HepG2 (cell line): ENCODE measurements at regions not wholly inside any gene's neighbourhood (a gene's known extent, or its start where the extent isn't known, plus 50 kb on each side); places are given as distances from the start of the nearest gene placed in this dataset.

Experiments used
- CHCHD3 ChIP-seq: sonication (generic); formaldehyde crosslinking; IDR thresholded peaks from 2 replicates; pipeline ENCODE4 v1.8.0; 2022; ENCODE audit warnings: mild to moderate bottlenecking, missing genetic modification reagents, moderate library complexity
- FOXK2 ChIP-seq: fragments of 450-650 bp; IDR thresholded peaks from 2 replicates; pipeline ENCODE4 v1.6.1; 2016
- HOXA7 ChIP-seq: sonication (generic); formaldehyde crosslinking; IDR thresholded peaks from 2 replicates; pipeline ENCODE4 v1.8.1; 2022; ENCODE audit warnings: mild to moderate bottlenecking, missing genetic modification reagents, moderate library complexity
- KIAA2018 ChIP-seq: sonication (generic); formaldehyde crosslinking; IDR thresholded peaks from 2 replicates; pipeline ENCODE4 v1.5.0; 2020; ENCODE audit warnings: mild to moderate bottlenecking, missing genetic modification reagents, borderline replicate concordance
- NFKBIZ ChIP-seq: IDR thresholded peaks from 2 replicates; pipeline ENCODE4 v1.6.1; 2018; ENCODE audit warnings: missing genetic modification reagents, missing compliant biosample characterization
- SRSF1 ChIP-seq: fragments of 200-400 bp; formaldehyde crosslinking; optimal IDR thresholded peaks from 2 replicates; pipeline ENCODE3; 2017; ENCODE audit warnings: mild to moderate bottlenecking, low read depth, low read length, moderate library complexity
- STAT5B ChIP-seq: sonication (generic); formaldehyde crosslinking; IDR thresholded peaks from 2 replicates; pipeline ENCODE4 v1.4.0; 2020; ENCODE audit warnings: missing genetic modification reagents
- YY1 ChIP-seq: IDR thresholded peaks from 2 replicates; pipeline ENCODE4 v1.6.1; 2011; ENCODE audit warnings: low read length, low read depth, moderate library complexity, mild to moderate bottlenecking; ENCODE audit not compliant: insufficient read depth, insufficient replicate concordance
- ZNF343 ChIP-seq: sonication (generic); formaldehyde crosslinking; IDR thresholded peaks from 2 replicates; pipeline ENCODE4 v1.4.0; 2020; ENCODE audit warnings: mild to moderate bottlenecking, missing genetic modification reagents
- ZNF563 ChIP-seq: sonication (generic); formaldehyde crosslinking; IDR thresholded peaks from 2 replicates; pipeline ENCODE4 v1.8.0; 2022; ENCODE audit warnings: mild to moderate bottlenecking, moderate library complexity, missing genetic modification reagents
- ZNF574 ChIP-seq: sonication (generic); formaldehyde crosslinking; IDR thresholded peaks from 2 replicates; pipeline ENCODE4 v1.4.0; 2020; ENCODE audit warnings: missing genetic modification reagents
- ZNF737 ChIP-seq: sonication (generic); formaldehyde crosslinking; IDR thresholded peaks from 2 replicates; pipeline ENCODE4 v1.5.0; 2020; ENCODE audit warnings: missing genetic modification reagents, mild to moderate bottlenecking, borderline replicate concordance
- TF ChIP-seq, protein P1 (sequence below): IDR thresholded peaks from 2 replicates; pipeline ENCODE4 v1.6.1; 2016; ENCODE audit warnings: missing compliant biosample characterization, missing genetic modification reagents, borderline replicate concordance
- TF ChIP-seq, protein P2 (sequence below): sonication (generic); formaldehyde crosslinking; IDR thresholded peaks from 2 replicates; pipeline ENCODE4 v1.8.0; 2022; ENCODE audit warnings: mild to moderate bottlenecking, missing genetic modification reagents, moderate library complexity

DNA sequence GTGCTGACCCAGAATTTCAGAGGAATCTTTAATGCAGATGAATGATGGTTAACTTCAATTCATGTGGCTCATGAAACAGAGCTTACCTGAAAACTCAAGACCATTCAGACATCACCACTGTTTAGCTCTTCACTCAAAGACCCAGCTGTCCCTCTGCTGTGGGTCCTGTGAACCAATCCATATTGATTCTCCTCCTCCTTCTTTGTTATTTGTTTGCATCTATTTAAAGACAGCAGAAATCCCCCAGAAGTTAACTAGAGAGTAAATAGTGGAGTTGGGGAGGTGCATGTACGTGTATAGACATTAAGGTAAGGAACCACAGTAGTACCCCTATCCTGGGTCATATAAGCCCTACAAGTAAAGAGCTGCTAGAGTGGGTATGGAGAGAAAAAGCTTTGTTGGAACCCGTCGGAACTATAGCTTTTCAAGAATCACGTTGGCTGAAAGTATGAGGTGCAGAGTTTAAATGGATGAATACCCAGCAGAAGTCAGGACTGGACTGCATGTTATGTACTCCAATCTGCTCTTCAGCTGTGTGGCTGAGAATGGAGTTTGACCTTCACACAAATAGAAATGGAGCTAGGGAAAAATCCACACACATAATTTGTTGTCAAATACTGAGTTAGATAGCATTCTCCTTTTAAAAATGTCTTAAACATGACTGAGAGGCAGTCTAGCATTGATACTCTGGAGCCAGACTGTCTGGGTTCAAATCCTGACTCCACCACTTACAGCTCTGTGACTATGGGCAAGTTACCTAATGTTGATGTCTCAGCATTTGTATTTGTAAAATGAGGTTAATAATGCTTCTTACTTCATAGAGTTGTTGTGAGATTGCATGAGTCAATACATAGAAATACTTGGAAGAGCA is 81.7 kb upstream of the HK2 start (continued):
- TF ChIP-seq FOXK2 (no peak), NFKBIZ (CRISPR knock-in tag) (0 out of 2 replicates have a peak, but pooled peaks have one; percentile 53), CHCHD3 (no peak), YY1 (no peak), SRSF1 (no peak), ZNF737 (no peak), ZNF574 (no peak), STAT5B (CRISPR knock-in tag) (no peak), HOXA7 (CRISPR knock-in tag) (no peak), KIAA2018 (no peak), ZNF563 (no peak), ZNF343 (CRISPR knock-in tag) (no peak)
- TF ChIP-seq, protein P1, sequence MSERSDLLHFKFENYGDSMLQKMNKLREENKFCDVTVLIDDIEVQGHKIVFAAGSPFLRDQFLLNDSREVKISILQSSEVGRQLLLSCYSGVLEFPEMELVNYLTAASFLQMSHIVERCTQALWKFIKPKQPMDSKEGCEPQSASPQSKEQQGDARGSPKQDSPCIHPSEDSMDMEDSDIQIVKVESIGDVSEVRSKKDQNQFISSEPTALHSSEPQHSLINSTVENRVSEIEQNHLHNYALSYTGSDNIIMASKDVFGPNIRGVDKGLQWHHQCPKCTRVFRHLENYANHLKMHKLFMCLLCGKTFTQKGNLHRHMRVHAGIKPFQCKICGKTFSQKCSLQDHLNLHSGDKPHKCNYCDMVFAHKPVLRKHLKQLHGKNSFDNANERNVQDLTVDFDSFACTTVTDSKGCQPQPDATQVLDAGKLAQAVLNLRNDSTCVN (CRISPR knock-in tag): no peak
- TF ChIP-seq, protein P2, sequence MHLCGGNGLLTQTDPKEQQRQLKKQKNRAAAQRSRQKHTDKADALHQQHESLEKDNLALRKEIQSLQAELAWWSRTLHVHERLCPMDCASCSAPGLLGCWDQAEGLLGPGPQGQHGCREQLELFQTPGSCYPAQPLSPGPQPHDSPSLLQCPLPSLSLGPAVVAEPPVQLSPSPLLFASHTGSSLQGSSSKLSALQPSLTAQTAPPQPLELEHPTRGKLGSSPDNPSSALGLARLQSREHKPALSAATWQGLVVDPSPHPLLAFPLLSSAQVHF: no peak
